A673 (cell line): ENCODE measurements at regions not wholly inside any gene's neighbourhood (a gene's known extent, or its start where the extent isn't known, plus 50 kb on each side); places are given as distances from the start of the nearest gene placed in this dataset.
"Not testable (repeated sequence)": the region's sequence is repeated elsewhere in the genome, so short reads cannot be mapped to it uniquely, and the experiment has no call there.

ENCODE experiments used
- BruUV-seq: library from RNA; stranded (reverse); fragments of 400-500 nt; replicated peaks from 2 replicates; lab custom pipeline; 2021; lab: Mats Ljungman, UMichigan
- CTCF ChIA-PET: fragments of 300-600 bp; sonication (Branson Sonifier 250); formaldehyde crosslinking; loops from one replicate; lab custom pipeline; 2022; ENCODE audit warnings: antibody characterized with exemption; lab: Charles Lee
- POLR2A ChIA-PET: fragments of 300-600 bp; sonication (Branson Sonifier 250); formaldehyde crosslinking; loops from one replicate; lab custom pipeline; 2022; ENCODE audit warnings: antibody characterized with exemption; ENCODE audit not compliant: low non-redundant PET; lab: Charles Lee
- DNase-seq: peaks from one replicate; pipeline ENCODE4 v3.0.0-alpha.2; 2015; ENCODE audit warnings: low spot score
- H3K27ac ChIP-seq: fragments of 200-600 bp; sonication (generic); 2 replicates; pipeline ENCODE4 v1.5.1; 2016; ENCODE audit warnings: mixed run types, low read depth, mild to moderate bottlenecking, mixed read lengths, antibody characterized with exemption, low read length; ENCODE audit not compliant: poor library complexity, severe bottlenecking
- H3K27me3 ChIP-seq: fragments of 200-600 bp; sonication (generic); replicated peaks from 2 replicates; pipeline ENCODE4 v1.6.1; 2017; ENCODE audit warnings: mixed run types, low read depth, mild to moderate bottlenecking, mixed read lengths, antibody characterized with exemption, low read length; ENCODE audit not compliant: insufficient read depth, poor library complexity
- H3K36me3 ChIP-seq: fragments of 200-600 bp; sonication (generic); 2 replicates; pipeline ENCODE4 v1.6.1; 2016; ENCODE audit warnings: mixed run types, mild to moderate bottlenecking, mixed read lengths, antibody characterized with exemption, low read length; ENCODE audit not compliant: insufficient read depth, poor library complexity, severe bottlenecking
- H3K4me1 ChIP-seq: fragments of 200-600 bp; sonication (generic); 2 replicates; pipeline ENCODE4 v1.6.1; 2017; ENCODE audit warnings: mixed run types, mild to moderate bottlenecking, mixed read lengths, antibody characterized with exemption, low read length; ENCODE audit not compliant: insufficient read depth, poor library complexity, severe bottlenecking
- H3K4me3 ChIP-seq: fragments of 200-600 bp; sonication (generic); 2 replicates; pipeline ENCODE4 v1.5.1; 2016; ENCODE audit warnings: low read depth, mixed run types, mild to moderate bottlenecking, mixed read lengths, low read length; ENCODE audit not compliant: poor library complexity, severe bottlenecking
- H3K9me3 ChIP-seq: fragments of 200-600 bp; sonication (generic); 2 replicates; pipeline ENCODE4 v1.6.1; 2016; ENCODE audit warnings: mixed run types, low read depth, mild to moderate bottlenecking, mixed read lengths, antibody characterized with exemption, low read length; ENCODE audit not compliant: poor library complexity, severe bottlenecking
- CTCF ChIP-seq: fragments of 300-800, 200-600 bp; sonication (generic); conservative IDR thresholded peaks from 2 replicates; pipeline ENCODE4 v1.5.1; 2017; ENCODE audit warnings: low read depth, mild to moderate bottlenecking, antibody characterized with exemption, low read length, moderate library complexity, mixed read lengths
- EZH2 ChIP-seq: fragments of 200-600 bp; sonication (generic); IDR thresholded peaks from 2 replicates; pipeline ENCODE4 v1.6.1; 2017; ENCODE audit warnings: borderline replicate concordance, low read depth, mild to moderate bottlenecking, mixed read lengths, antibody characterized with exemption, low read length; ENCODE audit not compliant: poor library complexity, severe bottlenecking
- intact Hi-C: fragments of 100-400 bp; cut with micrococcal nuclease; formaldehyde crosslinking; loops from one replicate; pipeline ENCODE4 v1.10.0; 2022; ENCODE audit not compliant: unreplicated experiment

- CTCF ChIA-PET = no interaction called here
- intact Hi-C loops = no loop called here
- TF ChIP-seq CTCF (no peak), EZH2 (no peak)
- Histone ChIP-seq H3K36me3 (no peaks in the 10 kb centered on the region), H3K27ac (no peak overlapping the region), H3K4me1 (no peaks in the 10 kb centered on the region), H3K27me3 (no peaks in the 10 kb centered on the region), H3K4me3 (no peak overlapping the region), H3K9me3 (no peaks in the 10 kb centered on the region)
- POLR2A ChIA-PET = no interaction called here
- DNase-seq = no peak
- no TSS peak for BruUV-seq
These were observed 119.2 kb upstream of the TMEM170B start for GRCh38 chr6:11418290-11418905.

GRCh38 chr6:11416936-11417576 is 120.5 kb upstream of the TMEM170B start:
- Histone ChIP-seq H3K27me3 (no peaks in the 10 kb centered on the region), H3K9me3 (no peaks in the 10 kb centered on the region), H3K36me3 (no peaks in the 10 kb centered on the region), H3K4me1 (peaks cover 2% of the 10 kb centered on the region), H3K4me3 (no peak overlapping the region), H3K27ac (no peak overlapping the region)
- intact Hi-C loops = no loop called here
- no peak for DNase-seq
- ChIA-PET CTCF (no interaction called here), POLR2A (interaction anchor here (0.6 kb wide), 1 partner anchor 140 kb away, joined by 4 read pairs; no protein-coding TSS in a partner anchor)
- BruUV-seq = no TSS peak
- TF ChIP-seq CTCF = no peak
- no peak for TF ChIP-seq EZH2

- intact Hi-C loops, DNase-seq: not testable (repeated sequence)
- POLR2A ChIA-PET = interaction anchor here (0.6 kb wide), 1 partner anchor 140 kb away, joined by 4 read pairs; no protein-coding TSS in a partner anchor
These were observed 121.2 kb upstream of the TMEM170B start for GRCh38 chr6:11416099-11416935.

More at GRCh38 chr6:11416099-11416935, 121.2 kb upstream of the TMEM170B start:
- H3K9me3 ChIP-seq, BruUV-seq, H3K27ac ChIP-seq, H3K4me3 ChIP-seq, CTCF ChIA-PET, H3K36me3 ChIP-seq, H3K4me1 ChIP-seq, H3K27me3 ChIP-seq: not testable (repeated sequence)
